A549 (cell line): ENCODE measurements at regions not wholly inside any gene's neighbourhood (a gene's known extent, or its start where the extent isn't known, plus 50 kb on each side); places are given as distances from the start of the nearest gene placed in this dataset.

ENCODE experiments used
- BHLHE40 ChIP-seq: IDR thresholded peaks from 2 replicates; pipeline ENCODE4 v1.6.1; 2012; ENCODE audit warnings: low read depth, low read length, inconsistent platforms
- CBX8 ChIP-seq: fragments of 200-600 bp; sonication (generic); IDR thresholded peaks from 2 replicates; pipeline ENCODE4 v1.6.1; 2016
- CTCF ChIP-seq: fragments of >200 bp; sonication (Bioruptor Twin); formaldehyde crosslinking; IDR thresholded peaks from 3 replicates; pipeline ENCODE4 v1.5.1; 2016
- NFE2L2 ChIP-seq: fragments of 150-350 bp; conservative IDR thresholded peaks from 2 replicates; pipeline ENCODE4 v1.6.1; 2014; ENCODE audit warnings: low read length
- NR3C1 ChIP-seq: fragments of >200 bp; sonication (Bioruptor Twin); formaldehyde crosslinking; IDR thresholded peaks from 3 replicates; pipeline ENCODE4 v1.6.1; 2017
- POLR2A ChIP-seq: IDR thresholded peaks from 2 replicates; pipeline ENCODE4 v1.6.1; 2012; ENCODE audit warnings: mild to moderate bottlenecking, low read length
- REST ChIP-seq: fragments of 200-600 bp; sonication (generic); IDR thresholded peaks from 2 replicates; pipeline ENCODE4 v1.6.1; 2016; ENCODE audit warnings: antibody characterized with exemption, mild to moderate bottlenecking, moderate library complexity
- RFX5 ChIP-seq: fragments of 450-650 bp; IDR thresholded peaks from 2 replicates; pipeline ENCODE4 v1.7.1; 2014; ENCODE audit warnings: antibody characterized with exemption, mild to moderate bottlenecking, moderate library complexity
- TP53 ChIP-seq: fragments of 250-450 bp; sonication (Bioruptor Pico); IDR thresholded peaks from 2 replicates; pipeline ENCODE4 v1.5.0; 2021; ENCODE audit warnings: mild to moderate bottlenecking, moderate library complexity
- ZFP36 ChIP-seq: fragments of 450-650 bp; IDR thresholded peaks from 2 replicates; pipeline ENCODE4 v1.6.1; 2014; ENCODE audit warnings: borderline replicate concordance; ENCODE audit not compliant: partially characterized antibody
- ZSCAN20 ChIP-seq: fragments of 250-450 bp; sonication (Bioruptor Pico); IDR thresholded peaks from 2 replicates; pipeline ENCODE4 v1.8.0; 2022; ENCODE audit warnings: mild to moderate bottlenecking, moderate library complexity

GRCh38 chr6:45786355-45786781 lies 229.3 kb downstream of the CLIC5 start:
- TF ChIP-seq RFX5, result no peak
- TF ChIP-seq CBX8, result no peak
- TF ChIP-seq NR3C1, result no peak
- no peak for TF ChIP-seq ZFP36
- TF ChIP-seq CTCF, result no peak
- TF ChIP-seq REST, result no peak
- TF ChIP-seq BHLHE40, result no peak
- no peak for TF ChIP-seq ZSCAN20 (CRISPR knock-in tag)
- no peak for TF ChIP-seq POLR2A
- no peak for TF ChIP-seq TP53 (CRISPR knock-in tag)
- TF ChIP-seq NFE2L2, result no peak
